GM11168 (cell line): ENCODE measurements at regions not wholly inside any gene's neighbourhood (a gene's known extent, or its start where the extent isn't known, plus 50 kb on each side); places are given as distances from the start of the nearest gene placed in this dataset.

Experiments
- in situ Hi-C: fragments of 300-500 bp; cut with MboI; formaldehyde crosslinking; loops from one replicate; pipeline ENCODE4 v1.12.0; 2022; ENCODE audit warnings: low sequenced_read_pairs; ENCODE audit not compliant: unreplicated experiment

DNA sequence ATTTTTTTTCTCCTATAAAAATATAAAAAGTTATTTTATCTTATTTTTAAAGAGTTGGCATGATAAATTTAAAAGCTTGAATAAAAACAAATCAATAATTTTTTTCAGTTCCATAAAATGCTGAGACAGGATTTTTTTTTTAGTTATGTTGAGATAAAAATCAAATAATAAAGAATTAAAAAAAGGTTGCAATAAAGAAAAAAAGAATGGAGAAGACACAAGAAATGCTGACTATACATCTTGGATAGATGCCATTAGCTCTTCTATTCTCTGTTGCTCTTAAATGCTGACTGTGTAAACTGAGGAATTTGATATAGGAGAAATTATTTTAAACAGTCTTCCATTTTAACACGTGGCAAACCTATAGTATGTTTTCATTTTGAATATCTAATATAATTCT lies 2298.5 kb downstream of the MRPL39 start:
- in situ Hi-C loops: no loop called here

DNA sequence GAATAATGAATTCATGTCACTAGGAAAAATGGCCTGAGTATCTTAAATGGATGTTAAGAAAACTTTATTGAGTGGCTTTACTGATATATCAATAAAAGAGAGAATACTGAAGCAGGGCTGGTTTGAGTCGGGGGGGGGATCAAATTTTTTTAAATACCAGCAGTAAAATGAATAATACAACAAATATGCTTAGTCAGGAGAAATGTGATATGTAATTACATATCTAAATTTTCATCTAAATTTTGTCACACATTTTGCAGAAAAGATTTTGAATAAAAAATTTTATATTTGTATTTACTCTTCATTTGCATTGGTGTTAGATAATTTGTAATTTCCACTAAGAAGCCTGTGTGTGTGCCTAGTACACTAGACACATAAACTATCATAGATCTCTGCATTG lies 2300.2 kb downstream of the MRPL39 start:
- in situ Hi-C loops: no loop called here

DNA sequence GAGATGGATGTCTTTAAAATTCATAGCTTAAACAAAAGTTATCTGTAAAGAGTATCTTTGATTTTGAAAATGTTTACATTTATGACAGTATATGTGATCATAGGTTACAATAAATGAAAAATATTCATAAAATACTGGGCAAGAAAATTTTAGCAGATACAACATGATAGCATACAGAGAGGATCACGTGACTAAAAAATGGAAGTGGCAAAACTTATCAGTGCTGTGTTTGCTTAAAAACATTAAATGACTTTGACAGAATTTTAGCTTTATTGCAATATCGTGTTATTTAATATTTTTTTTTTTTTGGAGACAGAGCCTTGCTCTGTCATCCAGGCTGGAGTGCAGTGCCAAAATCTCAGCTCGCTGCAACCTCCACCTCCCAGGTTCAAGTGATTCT lies 2294.1 kb downstream of the NCAM2 start:
- in situ Hi-C loops: no loop called here

DNA sequence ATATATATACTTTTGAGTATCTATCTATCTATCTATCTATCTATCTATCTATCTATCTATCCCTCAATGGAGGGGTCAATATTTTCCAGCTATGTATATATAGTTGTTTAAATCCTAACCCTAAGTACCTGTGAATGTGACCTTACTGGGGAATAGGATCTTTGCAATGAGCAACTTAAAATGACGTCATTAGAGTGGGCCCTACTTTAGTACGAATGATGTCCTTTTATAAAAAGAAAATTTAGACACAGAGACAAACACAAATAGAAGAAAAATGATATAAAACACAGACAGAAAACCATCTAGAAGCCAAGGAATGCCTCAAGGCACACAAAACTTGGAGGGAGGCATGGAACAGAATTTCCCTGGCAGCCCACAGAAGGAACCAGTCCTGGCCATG lies 2283.7 kb downstream of the NCAM2 start:
- in situ Hi-C loops: no loop called here

DNA sequence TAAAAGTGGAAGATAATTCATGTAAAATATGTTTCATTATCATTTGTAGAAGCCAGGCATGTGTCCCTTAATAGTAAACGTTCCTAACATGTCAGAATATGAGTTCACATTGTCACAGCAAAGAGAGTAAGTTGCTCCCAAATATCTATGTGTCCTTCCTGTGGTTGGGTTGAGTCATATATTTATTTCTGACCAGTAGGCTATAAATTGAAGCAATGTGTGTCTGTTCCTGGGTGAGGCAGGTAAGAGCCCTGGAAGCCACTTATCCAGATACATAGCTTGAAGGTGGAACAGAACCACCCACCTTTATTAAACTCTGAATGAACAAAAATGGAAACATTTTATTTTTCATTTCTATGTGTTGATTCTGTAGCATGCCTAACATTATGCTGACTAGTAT lies 2251.6 kb downstream of the NCAM2 start:
- in situ Hi-C loops: no loop called here

DNA sequence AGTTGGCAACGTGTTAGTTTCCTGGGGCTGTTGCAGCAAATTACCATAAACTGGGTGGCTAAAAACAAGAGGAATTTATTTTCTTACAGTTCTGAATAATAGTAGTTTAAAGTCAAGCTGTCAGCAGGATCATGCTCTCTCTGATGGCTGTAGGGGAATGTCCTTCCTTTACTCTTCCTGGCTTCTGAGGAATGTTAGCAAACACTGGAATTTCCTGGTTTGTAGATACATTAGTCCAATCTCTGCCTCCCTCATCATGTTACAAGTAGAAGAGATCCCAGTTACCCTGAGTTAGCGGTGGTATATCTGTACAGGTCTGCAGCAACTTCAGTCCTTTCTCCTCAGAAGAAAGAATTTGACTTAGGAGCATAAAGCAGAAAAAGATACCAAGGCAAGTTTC lies 2249.1 kb downstream of the NCAM2 start:
- in situ Hi-C loops: no loop called here

DNA sequence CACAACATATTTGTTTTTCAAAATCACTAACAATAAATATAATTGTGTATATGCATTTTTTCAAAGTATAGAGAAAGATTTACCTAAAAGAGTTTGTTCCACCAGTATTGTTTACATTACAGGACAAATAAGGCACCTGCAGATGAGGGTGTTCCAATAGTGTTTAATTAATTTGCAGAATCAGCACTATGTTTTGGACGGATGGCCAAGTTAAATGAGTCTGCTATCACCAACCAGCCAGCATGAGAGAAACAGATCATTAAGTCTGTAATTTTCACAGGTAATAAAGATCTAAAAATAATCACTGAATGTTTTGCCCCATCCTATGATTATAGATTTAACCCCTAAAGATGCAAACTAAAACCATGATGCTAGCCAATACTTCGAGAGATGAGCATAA lies 2247.0 kb downstream of the NCAM2 start:
- in situ Hi-C loops: no loop called here

DNA sequence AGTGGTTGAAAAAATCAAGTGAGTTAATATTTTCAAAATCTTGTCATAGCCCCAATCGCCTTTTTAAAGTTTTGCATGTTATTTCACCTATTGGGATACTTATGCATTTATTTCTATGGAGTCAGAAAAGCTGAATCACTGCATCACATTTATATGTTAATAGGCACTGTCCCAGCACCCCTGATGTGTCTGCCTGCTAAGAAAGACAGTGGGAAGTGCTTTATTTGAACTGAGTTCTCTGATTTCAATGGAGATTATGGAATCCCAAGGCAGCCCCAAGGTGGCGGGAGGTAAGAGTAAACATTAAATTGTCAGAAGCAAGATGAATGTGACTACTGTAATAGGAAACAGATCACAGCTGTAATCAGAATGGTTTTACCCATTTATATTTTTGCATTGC lies 2225.7 kb downstream of the NCAM2 start:
- in situ Hi-C loops: no loop called here

DNA sequence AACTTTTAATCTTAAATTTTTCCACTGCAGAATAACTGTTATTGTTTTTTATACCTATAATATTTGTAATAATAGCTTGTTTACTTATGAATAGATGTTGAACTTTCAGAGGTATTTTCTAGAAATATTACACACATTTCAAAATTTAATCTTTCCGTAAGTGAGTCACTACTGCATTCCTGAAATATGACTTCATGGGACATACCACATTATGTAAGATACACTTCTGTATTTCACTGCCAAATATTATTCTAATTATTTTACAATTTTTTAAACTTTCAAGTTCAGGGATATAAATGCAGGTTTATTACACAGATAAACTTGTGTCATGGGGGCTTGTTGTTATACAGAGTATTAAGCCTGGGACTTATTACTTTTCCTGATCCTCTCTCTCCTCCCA lies 2220.5 kb downstream of the NCAM2 start:
- in situ Hi-C loops: no loop called here

DNA sequence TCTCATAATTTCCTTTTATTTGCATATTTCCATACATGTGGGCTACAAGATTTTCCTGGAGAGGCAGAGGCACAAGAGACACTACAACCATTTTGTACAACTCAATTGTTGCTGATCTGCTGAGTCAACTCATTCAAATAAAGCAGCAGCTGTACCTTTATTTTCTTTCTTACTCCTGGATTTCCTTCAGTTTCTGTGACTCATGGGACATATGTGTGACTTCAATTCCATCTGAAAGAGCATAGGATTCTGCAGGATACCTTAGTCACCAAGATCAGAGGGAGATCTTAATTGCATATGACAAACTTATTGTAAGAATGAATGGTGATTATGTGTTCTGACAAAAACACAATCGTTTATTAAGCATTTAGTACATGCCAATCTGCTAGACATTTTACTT lies 2219.4 kb downstream of the NCAM2 start:
- in situ Hi-C loops: no loop called here

DNA sequence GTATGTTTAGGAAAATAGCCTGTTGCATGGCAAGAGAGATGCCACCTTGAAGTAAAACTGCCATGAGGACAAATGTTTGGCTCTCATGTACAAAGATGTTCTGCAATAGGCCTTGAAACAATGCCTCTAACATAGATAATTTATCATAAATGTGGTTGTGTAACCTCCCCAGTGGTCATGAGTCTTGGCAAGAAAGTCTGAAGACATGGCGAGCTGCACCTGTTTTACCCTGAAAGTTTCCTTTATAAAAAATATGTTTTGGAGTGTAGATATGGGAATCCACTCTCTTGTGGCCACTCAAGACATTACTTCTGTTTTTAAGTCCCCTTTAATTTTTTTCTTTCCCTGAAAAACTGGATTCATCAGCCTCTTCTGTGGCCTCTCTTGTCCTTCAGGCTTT lies 2217.1 kb downstream of the NCAM2 start:
- in situ Hi-C loops: no loop called here
